SH-SY5Y (cell line): ENCODE measurements at regions not wholly inside any gene's neighbourhood (a gene's known extent, or its start where the extent isn't known, plus 50 kb on each side); places are given as distances from the start of the nearest gene placed in this dataset.

Experiments used
- GATA2 ChIP-seq: IDR thresholded peaks from 2 replicates; pipeline ENCODE4 v1.6.1; 2011; ENCODE audit warnings: mild to moderate bottlenecking, low read depth, low read length
- GATA3 ChIP-seq: IDR thresholded peaks from 2 replicates; pipeline ENCODE4 v1.6.1; 2011; ENCODE audit warnings: low read depth, mild to moderate bottlenecking, low read length, moderate library complexity

DNA sequence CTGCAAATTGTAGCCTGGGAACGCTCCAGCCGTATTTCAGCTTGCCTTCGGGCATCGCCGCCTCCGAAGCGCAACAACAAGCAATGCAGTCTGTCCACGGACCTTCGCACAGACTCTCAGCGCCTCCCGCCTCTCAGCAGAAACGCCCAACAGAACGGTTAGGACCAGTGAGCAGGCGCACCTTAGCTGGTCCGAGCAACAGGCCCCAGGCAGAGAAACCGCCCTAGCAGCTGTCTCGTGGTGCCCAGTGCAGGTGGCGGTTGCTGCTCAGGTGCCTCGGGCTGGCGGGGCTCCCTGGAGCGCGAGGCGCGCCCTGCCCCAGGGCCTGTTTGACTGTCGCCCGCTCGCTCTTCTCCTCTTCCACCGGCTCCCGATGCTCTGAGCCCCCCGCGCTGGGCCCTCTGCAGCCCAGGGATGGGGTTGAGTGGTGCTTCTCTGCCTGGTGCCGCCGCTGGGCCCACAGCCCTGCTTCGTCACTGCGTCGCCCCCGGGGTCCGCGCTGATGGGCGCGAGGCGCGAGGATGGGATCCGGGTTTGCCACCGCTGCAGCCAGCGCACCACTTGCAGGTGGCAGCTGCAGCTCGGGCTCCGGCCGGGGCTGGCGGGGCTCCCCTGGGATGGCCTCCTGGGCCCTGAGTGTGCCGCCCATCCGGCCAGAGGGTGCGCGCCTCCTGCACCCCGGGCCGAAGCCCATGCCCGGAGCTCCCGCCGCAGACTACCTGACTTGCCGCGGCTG is 268.4 kb upstream of the FRG2C start:
- TF ChIP-seq GATA2 (no peak), GATA3 (no peak)
